T-helper 1 cell treated with Interleukin-12 subunit alpha and Interleukin-12 subunit beta and Interleukin-4 antibody, amounts not matched to agents 30 μg/mL and 1 μg/mL, for 36 hours (primary cell): ENCODE measurements at regions not wholly inside any gene's neighbourhood (a gene's known extent, or its start where the extent isn't known, plus 50 kb on each side); places are given as distances from the start of the nearest gene placed in this dataset.

Experiments used
- H3K27ac Mint-ChIP-seq: one replicate; pipeline ENCODE4 v1.8.0; 2021; ENCODE audit warnings: mild to moderate bottlenecking, mixed read lengths
- H3K27me3 Mint-ChIP-seq: one replicate; pipeline ENCODE4 v1.8.0; 2021; ENCODE audit warnings: low read depth, mixed read lengths
- H3K36me3 Mint-ChIP-seq: one replicate; pipeline ENCODE4 v1.8.0; 2021; ENCODE audit warnings: low read depth, mixed read lengths
- H3K4me1 Mint-ChIP-seq: one replicate; pipeline ENCODE4 v1.8.0; 2021; ENCODE audit warnings: low read depth, mixed read lengths
- H3K4me3 Mint-ChIP-seq: one replicate; pipeline ENCODE4 v1.8.0; 2021; ENCODE audit warnings: mild to moderate bottlenecking, moderate library complexity, mixed read lengths
- H3K9me3 Mint-ChIP-seq: one replicate; pipeline ENCODE4 v1.8.0; 2021; ENCODE audit warnings: mixed read lengths

DNA sequence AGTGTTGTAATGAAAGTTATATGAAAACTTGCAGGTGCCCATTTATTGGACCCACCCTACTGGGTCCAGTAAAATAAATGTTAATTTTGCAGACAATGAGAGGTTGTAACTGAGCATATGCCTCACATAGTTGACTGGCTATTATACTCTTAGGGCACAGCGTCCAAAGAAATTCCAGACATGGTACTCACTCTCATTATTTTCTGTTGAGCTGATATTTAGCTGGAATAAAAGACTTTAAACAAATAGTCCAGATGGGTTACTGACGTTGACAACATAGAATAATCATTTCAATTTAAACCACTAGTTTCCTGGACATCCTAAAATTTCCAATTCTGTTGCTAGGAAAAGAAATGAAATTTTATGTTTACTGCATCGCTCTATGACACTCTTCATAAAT is 174.5 kb downstream of the ZNF365 start:
- H3K9me3 Mint-ChIP-seq = peaks cover 4% of the 10 kb centered on the region
- H3K27ac Mint-ChIP-seq = no peak overlapping the region
- no peaks in the 10 kb centered on the region for H3K4me1 Mint-ChIP-seq
- H3K27me3 Mint-ChIP-seq = peaks cover 18% of the 10 kb centered on the region
- no peak overlapping the region for H3K4me3 Mint-ChIP-seq
- no peaks in the 10 kb centered on the region for H3K36me3 Mint-ChIP-seq

- no peak overlapping the region for H3K4me3 Mint-ChIP-seq
- no peaks in the 10 kb centered on the region for H3K4me1 Mint-ChIP-seq
- peaks cover 19% of the 10 kb centered on the region for H3K27me3 Mint-ChIP-seq
- no peaks in the 10 kb centered on the region for H3K36me3 Mint-ChIP-seq
- H3K27ac Mint-ChIP-seq = no peak overlapping the region
- peaks cover 4% of the 10 kb centered on the region for H3K9me3 Mint-ChIP-seq
These were observed 176.0 kb downstream of the ZNF365 start for GRCh38 chr10:62550173-62550572.

DNA sequence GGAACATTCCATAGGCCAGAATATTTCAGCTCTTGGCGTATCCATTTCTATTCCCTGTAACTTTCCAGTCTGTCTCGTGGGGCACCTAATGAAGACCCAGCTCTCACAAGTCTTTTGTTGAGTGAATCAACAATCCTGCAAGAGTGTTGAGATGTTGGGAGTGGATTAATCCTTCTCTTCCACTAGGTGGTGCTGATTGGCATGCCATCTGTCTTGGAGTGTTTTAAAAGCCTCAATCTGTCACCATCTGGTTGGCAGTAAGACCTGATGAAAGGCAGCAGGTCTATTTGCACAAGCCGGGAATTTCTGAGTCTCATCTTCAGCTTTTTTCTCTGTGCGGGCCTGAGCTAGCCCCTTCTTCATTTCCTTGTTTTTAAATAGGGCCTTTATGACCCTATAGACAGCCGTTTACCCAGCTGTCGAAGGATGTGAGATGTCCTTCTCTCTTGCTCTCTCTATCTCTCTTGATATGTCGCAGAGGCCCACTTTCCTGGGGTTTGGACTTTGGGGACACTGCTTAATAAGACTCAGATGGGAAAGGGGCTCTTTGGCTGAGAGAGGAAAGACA is 180.5 kb downstream of the ZNF365 start:
- Mint-ChIP-seq H3K27ac (no peak overlapping the region), H3K36me3 (no peaks in the 10 kb centered on the region), H3K27me3 (peaks cover 29% of the 10 kb centered on the region)

GRCh38 chr10:62559481-62560200 is 185.5 kb downstream of the ZNF365 start:
- peaks cover 30% of the 10 kb centered on the region for H3K27me3 Mint-ChIP-seq
- no peaks in the 10 kb centered on the region for H3K36me3 Mint-ChIP-seq
- H3K4me3 Mint-ChIP-seq = no peak overlapping the region
- H3K27ac Mint-ChIP-seq = no peak overlapping the region
- H3K4me1 Mint-ChIP-seq = peaks cover 3% of the 10 kb centered on the region
- H3K9me3 Mint-ChIP-seq = no peaks in the 10 kb centered on the region

More for the DNA sequence above, 180.5 kb downstream of the ZNF365 start:
- no peaks in the 10 kb centered on the region for H3K9me3 Mint-ChIP-seq
- no peaks in the 10 kb centered on the region for H3K4me1 Mint-ChIP-seq
- H3K4me3 Mint-ChIP-seq = no peak overlapping the region

DNA sequence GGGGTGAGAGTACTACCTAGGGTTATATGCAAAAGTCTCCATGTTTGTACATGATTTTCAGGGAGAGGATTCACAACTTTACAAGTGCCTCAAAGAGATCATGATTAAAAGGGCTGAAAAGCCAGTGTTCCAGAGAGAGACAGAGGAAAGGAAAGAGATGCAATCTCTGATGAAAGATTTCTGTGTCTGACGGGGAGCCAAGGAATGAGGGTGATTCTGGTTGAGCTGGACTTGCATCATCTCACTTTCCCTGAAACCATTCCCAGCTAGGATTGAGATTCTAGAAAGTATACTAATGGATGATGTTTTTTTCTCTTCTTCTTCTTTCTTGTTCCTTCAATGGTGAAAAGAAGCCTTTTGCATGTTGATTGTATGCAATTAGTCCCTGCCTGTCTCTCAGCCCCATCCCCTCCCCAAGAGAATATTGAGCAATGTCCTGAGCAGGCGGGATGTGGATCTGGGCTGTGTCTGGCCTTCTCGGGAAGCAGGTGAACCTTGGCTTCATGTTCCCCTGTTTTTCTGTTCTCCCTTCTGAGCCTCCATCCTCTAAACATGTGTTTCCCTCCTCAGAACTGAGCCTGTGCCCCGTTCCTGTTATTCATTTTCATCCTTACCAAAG is 186.1 kb downstream of the ZNF365 start:
- Mint-ChIP-seq H3K9me3 (no peaks in the 10 kb centered on the region), H3K27ac (no peak overlapping the region), H3K4me1 (peaks cover 3% of the 10 kb centered on the region), H3K27me3 (peaks cover 27% of the 10 kb centered on the region), H3K4me3 (no peak overlapping the region), H3K36me3 (no peaks in the 10 kb centered on the region)

DNA sequence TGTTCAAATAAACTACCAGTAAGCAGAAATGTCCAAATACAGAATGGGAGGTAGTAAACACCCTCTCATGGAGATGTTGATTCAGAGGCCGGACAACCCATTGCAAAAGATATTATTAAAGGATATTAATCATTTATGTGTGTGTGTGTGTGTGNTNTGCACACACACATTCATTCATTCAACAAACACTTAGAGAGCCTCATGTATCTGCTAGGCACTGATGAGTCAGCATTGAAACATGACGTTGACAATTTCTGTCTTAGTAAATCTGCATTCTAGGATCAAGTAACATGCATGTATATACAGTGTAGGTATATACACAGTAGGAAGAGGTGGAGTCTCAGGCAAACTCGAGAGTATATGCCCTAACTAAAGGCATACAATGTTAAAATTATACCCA is 187.0 kb downstream of the ZNF365 start:
- H3K4me1 Mint-ChIP-seq = peaks cover 3% of the 10 kb centered on the region
- no peaks in the 10 kb centered on the region for H3K36me3 Mint-ChIP-seq
- H3K9me3 Mint-ChIP-seq = no peaks in the 10 kb centered on the region
- H3K27me3 Mint-ChIP-seq = peaks cover 30% of the 10 kb centered on the region
- H3K27ac Mint-ChIP-seq = no peak overlapping the region
- no peak overlapping the region for H3K4me3 Mint-ChIP-seq

GRCh38 chr10:62562101-62562500 is 187.9 kb downstream of the ZNF365 start:
- Mint-ChIP-seq H3K4me3 (no peak overlapping the region), H3K27me3 (peaks cover 30% of the 10 kb centered on the region), H3K27ac (no peak overlapping the region), H3K36me3 (no peaks in the 10 kb centered on the region), H3K9me3 (no peaks in the 10 kb centered on the region), H3K4me1 (peaks cover 3% of the 10 kb centered on the region)

- Mint-ChIP-seq H3K9me3 (no peaks in the 10 kb centered on the region), H3K4me1 (peaks cover 3% of the 10 kb centered on the region), H3K27ac (no peak overlapping the region), H3K27me3 (peaks cover 32% of the 10 kb centered on the region), H3K36me3 (no peaks in the 10 kb centered on the region), H3K4me3 (no peak overlapping the region)
These were observed 188.6 kb downstream of the ZNF365 start for GRCh38 chr10:62562795-62563194.

DNA sequence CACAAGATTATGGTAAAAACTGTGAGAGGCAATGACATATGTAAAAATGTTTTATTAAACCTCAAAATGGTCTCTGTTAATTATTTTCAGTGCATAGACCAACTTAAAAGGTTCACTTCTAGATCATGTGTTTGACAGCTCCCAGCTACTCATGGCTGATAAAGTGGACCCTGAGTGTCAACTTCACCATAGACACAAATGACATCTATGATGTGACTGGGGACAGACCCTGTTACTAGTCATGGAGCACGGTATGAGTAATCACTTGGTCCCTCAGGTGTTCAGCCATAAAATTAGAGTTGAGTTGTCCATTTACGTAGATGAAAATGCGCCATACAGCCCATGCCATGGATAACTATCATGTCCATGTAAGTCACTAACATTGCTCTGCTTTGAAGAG is 199.8 kb downstream of the ZNF365 start:
- no peak overlapping the region for H3K27ac Mint-ChIP-seq
- H3K27me3 Mint-ChIP-seq = peaks cover 20% of the 10 kb centered on the region
- no peaks in the 10 kb centered on the region for H3K9me3 Mint-ChIP-seq
- no peak overlapping the region for H3K4me3 Mint-ChIP-seq
- H3K36me3 Mint-ChIP-seq = no peaks in the 10 kb centered on the region
- H3K4me1 Mint-ChIP-seq = no peaks in the 10 kb centered on the region

DNA sequence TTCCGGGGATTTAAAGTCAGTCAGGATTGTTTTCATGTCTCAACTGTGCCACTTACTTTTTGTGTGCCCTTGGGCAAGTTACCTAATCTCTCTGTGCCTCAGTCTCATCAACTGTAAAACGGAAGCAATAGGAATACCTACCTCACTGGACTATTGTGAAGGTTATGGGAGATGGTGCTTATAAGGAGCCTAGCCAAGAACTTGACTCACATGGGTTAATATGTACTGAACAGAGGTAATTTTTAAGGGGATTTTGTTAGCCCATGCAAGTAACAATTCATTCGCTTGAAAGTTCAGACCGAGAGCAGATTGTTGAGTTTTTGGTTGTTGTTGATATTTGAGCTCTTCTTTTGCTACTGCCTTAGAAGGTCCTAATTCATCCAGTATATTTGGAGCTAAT is 202.9 kb downstream of the ZNF365 start:
- Mint-ChIP-seq H3K9me3 (no peaks in the 10 kb centered on the region), H3K36me3 (no peaks in the 10 kb centered on the region), H3K4me1 (no peaks in the 10 kb centered on the region), H3K4me3 (no peak overlapping the region), H3K27ac (no peak overlapping the region), H3K27me3 (peaks cover 15% of the 10 kb centered on the region)

DNA sequence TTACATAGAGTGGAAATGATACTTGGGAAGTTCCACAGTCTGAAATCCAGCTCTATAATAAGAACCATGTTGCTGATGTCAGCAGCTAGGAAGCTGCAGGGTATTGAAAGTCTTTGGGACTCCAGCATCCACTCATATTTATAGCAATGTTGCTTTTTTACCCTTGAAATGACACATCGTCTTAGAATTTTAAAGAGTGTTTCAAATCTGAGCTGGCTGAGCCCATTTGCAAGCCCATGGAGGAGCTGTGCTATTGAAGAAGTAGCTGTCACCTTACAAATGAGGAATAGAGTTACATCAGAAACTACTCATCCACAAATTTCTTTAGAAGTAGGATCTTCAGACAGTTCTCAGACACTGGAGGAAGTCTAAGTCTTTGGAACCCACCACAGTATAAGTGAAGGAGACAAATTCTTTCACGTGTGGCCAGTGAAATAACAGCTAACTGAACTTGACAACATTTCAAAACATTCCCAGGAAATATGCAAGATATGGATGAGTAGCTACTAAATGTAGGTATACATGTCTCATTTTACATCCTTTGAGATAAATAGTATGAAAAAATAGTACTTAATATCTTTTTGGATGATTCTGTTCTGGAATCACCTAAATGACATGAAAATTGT is 203.6 kb downstream of the ZNF365 start:
- Mint-ChIP-seq H3K27ac (no peak overlapping the region), H3K27me3 (peaks cover 11% of the 10 kb centered on the region)

GRCh38 chr10:62578301-62578700 is 204.1 kb downstream of the ZNF365 start:
- Mint-ChIP-seq H3K27ac (no peak overlapping the region), H3K4me3 (no peak overlapping the region), H3K9me3 (no peaks in the 10 kb centered on the region), H3K27me3 (peaks cover 10% of the 10 kb centered on the region), H3K4me1 (no peaks in the 10 kb centered on the region), H3K36me3 (no peaks in the 10 kb centered on the region)

More for the DNA sequence above, 203.6 kb downstream of the ZNF365 start:
- Mint-ChIP-seq H3K4me3 (no peak overlapping the region), H3K36me3 (no peaks in the 10 kb centered on the region), H3K4me1 (no peaks in the 10 kb centered on the region), H3K9me3 (no peaks in the 10 kb centered on the region)

DNA sequence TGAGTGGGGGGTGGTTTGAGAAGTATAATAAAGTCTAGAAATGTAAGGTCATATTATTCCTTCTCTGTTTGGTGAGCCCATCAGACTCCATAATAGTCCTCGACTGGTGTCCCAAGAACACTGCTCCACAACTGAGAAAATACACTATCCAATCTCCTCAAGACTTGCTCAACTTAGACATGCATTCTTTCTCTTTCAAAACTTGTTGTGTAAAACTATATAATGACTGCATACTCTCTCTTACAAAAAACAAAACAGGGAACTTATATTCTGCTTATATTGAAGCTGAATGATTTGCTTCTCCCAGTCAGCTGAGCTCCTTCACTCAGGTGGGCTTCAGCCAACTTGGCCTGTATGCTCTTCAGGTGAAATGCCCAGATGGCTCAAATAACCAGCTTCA is 204.7 kb downstream of the ZNF365 start:
- Mint-ChIP-seq H3K4me3 (no peak overlapping the region), H3K27me3 (peaks cover 10% of the 10 kb centered on the region), H3K27ac (no peak overlapping the region), H3K36me3 (no peaks in the 10 kb centered on the region), H3K4me1 (no peaks in the 10 kb centered on the region), H3K9me3 (no peaks in the 10 kb centered on the region)

DNA sequence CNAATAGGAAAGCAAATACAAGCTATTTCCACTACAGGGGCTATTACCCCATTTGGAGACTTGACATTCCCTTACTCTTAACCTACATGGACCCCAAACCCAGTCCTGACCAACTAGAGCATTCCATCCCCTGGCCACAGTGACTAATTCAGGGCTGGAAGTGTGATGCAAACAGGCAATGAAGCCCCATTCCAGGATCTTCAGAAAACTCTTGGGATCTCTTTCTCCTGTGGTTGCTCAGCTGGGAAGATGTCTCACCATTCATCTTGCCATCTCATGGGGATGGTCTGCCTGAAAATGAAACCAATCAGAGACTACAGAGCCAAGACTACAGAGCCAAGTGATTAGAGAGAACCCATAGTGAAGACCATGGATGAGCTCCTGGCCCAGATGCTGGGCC is 206.2 kb downstream of the ZNF365 start:
- no peak overlapping the region for H3K4me3 Mint-ChIP-seq
- H3K4me1 Mint-ChIP-seq = no peaks in the 10 kb centered on the region
- peaks cover 10% of the 10 kb centered on the region for H3K27me3 Mint-ChIP-seq
- no peaks in the 10 kb centered on the region for H3K36me3 Mint-ChIP-seq
- H3K9me3 Mint-ChIP-seq = no peaks in the 10 kb centered on the region
- no peak overlapping the region for H3K27ac Mint-ChIP-seq

- Mint-ChIP-seq H3K27me3 (peaks cover 8% of the 10 kb centered on the region), H3K4me1 (no peaks in the 10 kb centered on the region), H3K36me3 (no peaks in the 10 kb centered on the region), H3K9me3 (no peaks in the 10 kb centered on the region), H3K27ac (no peak overlapping the region), H3K4me3 (no peak overlapping the region)
These were observed 207.2 kb downstream of the ZNF365 start for GRCh38 chr10:62581351-62581750.
